A549 (cell line): ENCODE measurements at regions not wholly inside any gene's neighbourhood (a gene's known extent, or its start where the extent isn't known, plus 50 kb on each side); places are given as distances from the start of the nearest gene placed in this dataset.

Experiments
- ATAC-seq, 2 experiments: fragments of 200-7000 bp in 1 of 2; fragments of >200 bp in 1 of 2; cut with Nextera tagmentation in 1 of 2; cut with Tn5 transposase in 1 of 2; 3 replicates each; pipeline versions ENCODE4 v1.8.0 to v1.9.1; 2018 to 2020; ENCODE audit warnings: mild to moderate bottlenecking in 1 of 2, moderate library complexity in 1 of 2
- CTCF ChIA-PET: fragments of 300-600 bp; sonication (Branson Sonifier 250); formaldehyde crosslinking; extraction: SDS; loops from one replicate; lab custom pipeline; 2021; ENCODE audit warnings: antibody characterized with exemption, inconsistent platforms; lab: Yijun Ruan, JAX
- POLR2A ChIA-PET: fragments of 350-600 bp; formaldehyde crosslinking; extraction: SDS; loops from one replicate; lab custom pipeline; 2021; ENCODE audit warnings: antibody characterized with exemption, inconsistent platforms; lab: Yijun Ruan, JAX
- DNase-seq, 2 experiments: peaks; one replicate each; pipeline versions ENCODE4 v3.0.0 to v3.0.0-alpha.2; 2011 to 2016; ENCODE audit warnings: low read depth in 1 of 2, low spot score in 1 of 2
- FAIRE-seq: peaks from 2 replicates; lab custom pipeline; 2011; peaks lifted over from hg19 to GRCh38; lab: Jason Lieb, UNC
- H3K27ac ChIP-seq, 2 experiments: fragments of >200 bp; sonication (Bioruptor Twin); formaldehyde crosslinking; 3 replicates each; pipeline ENCODE4 v1.5.1; 2016 to 2017
- H3K4me1 ChIP-seq: fragments of >200 bp; sonication (Bioruptor Twin); formaldehyde crosslinking; 3 replicates; pipeline ENCODE4 v1.6.1; 2016
- H3K4me2 ChIP-seq: fragments of >200 bp; sonication (Bioruptor Twin); formaldehyde crosslinking; 3 replicates; pipeline ENCODE4 v1.6.1; 2016
- H3K4me3 ChIP-seq: fragments of >200 bp; sonication (Bioruptor Twin); formaldehyde crosslinking; 3 replicates; pipeline ENCODE4 v1.5.1; 2016
- H3K9me3 ChIP-seq: fragments of >200 bp; sonication (Bioruptor Twin); formaldehyde crosslinking; 3 replicates; pipeline ENCODE4 v1.6.1; 2016
- BHLHE40 ChIP-seq: IDR thresholded peaks from 2 replicates; pipeline ENCODE4 v1.6.1; 2012; ENCODE audit warnings: low read depth, low read length, inconsistent platforms
- CBX8 ChIP-seq: fragments of 200-600 bp; sonication (generic); IDR thresholded peaks from 2 replicates; pipeline ENCODE4 v1.6.1; 2016
- ESRRA ChIP-seq: fragments of 150-350 bp; IDR thresholded peaks from 2 replicates; pipeline ENCODE4 v1.6.1; 2014; ENCODE audit warnings: mild to moderate bottlenecking, low read length, borderline replicate concordance
- MYC ChIP-seq: IDR thresholded peaks from 2 replicates; pipeline ENCODE4 v1.6.1; 2012; ENCODE audit warnings: mild to moderate bottlenecking, inconsistent platforms, low read length, improper control_type of control experiment, borderline replicate concordance
- PHF8 ChIP-seq: fragments of 200-600 bp; sonication (generic); IDR thresholded peaks from 2 replicates; pipeline ENCODE4 v1.6.1; 2016; ENCODE audit warnings: low read depth, mild to moderate bottlenecking, antibody characterized with exemption, moderate library complexity, borderline replicate concordance
- RNF2 ChIP-seq: fragments of 200-600 bp; sonication (generic); IDR thresholded peaks from 2 replicates; pipeline ENCODE4 v1.6.1; 2016; ENCODE audit warnings: low read depth, mild to moderate bottlenecking, antibody characterized with exemption, moderate library complexity, borderline replicate concordance
- TP53 ChIP-seq: fragments of 250-450 bp; sonication (Bioruptor Pico); IDR thresholded peaks from 2 replicates; pipeline ENCODE4 v1.5.0; 2021; ENCODE audit warnings: mild to moderate bottlenecking, moderate library complexity
- ZFP36 ChIP-seq: fragments of 450-650 bp; IDR thresholded peaks from 2 replicates; pipeline ENCODE4 v1.6.1; 2014; ENCODE audit warnings: borderline replicate concordance; ENCODE audit not compliant: partially characterized antibody
- ZSCAN20 ChIP-seq: fragments of 250-450 bp; sonication (Bioruptor Pico); IDR thresholded peaks from 2 replicates; pipeline ENCODE4 v1.8.0; 2022; ENCODE audit warnings: mild to moderate bottlenecking, moderate library complexity
- WGBS: methylation state at CpG from one replicate; pipeline ENCODE4 v1.1.6; 2017; ENCODE audit errors: missing lambda C conversion rate; 5-methylcytosine and 5-hydroxymethylcytosine counted together
- TF ChIP-seq, protein P1 (sequence below): fragments of 450-650 bp; IDR thresholded peaks from 2 replicates; pipeline ENCODE4 v1.6.1; 2014; ENCODE audit warnings: antibody characterized with exemption
- TF ChIP-seq, protein P2 (sequence below): IDR thresholded peaks from 2 replicates; pipeline ENCODE4 v1.6.1; 2012
- TF ChIP-seq, protein P3 (sequence below): fragments of 250-450 bp; sonication (Bioruptor Pico); IDR thresholded peaks from 2 replicates; pipeline ENCODE4 v1.5.0; 2021; ENCODE audit warnings: mild to moderate bottlenecking, moderate library complexity, borderline replicate concordance

DNA sequence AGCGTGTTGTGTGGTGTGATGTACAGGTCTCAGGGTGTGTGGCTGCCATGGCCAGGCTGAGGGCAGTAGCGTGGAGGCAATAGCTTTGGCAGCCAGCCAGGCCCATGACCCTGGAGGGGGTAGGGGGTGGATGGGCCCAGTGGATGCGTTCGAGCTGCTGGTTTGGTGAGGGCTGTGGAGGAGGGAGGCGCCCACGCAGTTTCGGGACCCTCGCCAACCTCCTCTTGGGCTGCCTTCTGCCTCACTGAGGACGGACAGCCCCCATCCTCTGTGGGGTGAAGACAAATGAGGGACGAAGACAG is 238.6 kb upstream of the GSE1 start:
- FAIRE-seq: no peak
- Histone ChIP-seq H3K4me1 (peaks cover 17% of the 10 kb centered on the region), H3K9me3 (no peaks in the 10 kb centered on the region), H3K4me3 (no peak overlapping the region), H3K4me2 (no peak overlapping the region), H3K27ac (no peak overlapping the region)
- DNase-seq: no peak
- WGBS: 91% methylated on average over 4 of the region's 10 CpGs
- POLR2A ChIA-PET: no interaction called here
- no peak for ATAC-seq
- CTCF ChIA-PET: interaction anchor here (1.8 kb wide), 1 partner anchor 46 kb away, joined by 5 read pairs; no protein-coding TSS in a partner anchor
- TF ChIP-seq CBX8 (no peak), RNF2 (no peak)
- TF ChIP-seq, protein P1, sequence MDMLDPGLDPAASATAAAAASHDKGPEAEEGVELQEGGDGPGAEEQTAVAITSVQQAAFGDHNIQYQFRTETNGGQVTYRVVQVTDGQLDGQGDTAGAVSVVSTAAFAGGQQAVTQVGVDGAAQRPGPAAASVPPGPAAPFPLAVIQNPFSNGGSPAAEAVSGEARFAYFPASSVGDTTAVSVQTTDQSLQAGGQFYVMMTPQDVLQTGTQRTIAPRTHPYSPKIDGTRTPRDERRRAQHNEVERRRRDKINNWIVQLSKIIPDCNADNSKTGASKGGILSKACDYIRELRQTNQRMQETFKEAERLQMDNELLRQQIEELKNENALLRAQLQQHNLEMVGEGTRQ: no peak

DNA sequence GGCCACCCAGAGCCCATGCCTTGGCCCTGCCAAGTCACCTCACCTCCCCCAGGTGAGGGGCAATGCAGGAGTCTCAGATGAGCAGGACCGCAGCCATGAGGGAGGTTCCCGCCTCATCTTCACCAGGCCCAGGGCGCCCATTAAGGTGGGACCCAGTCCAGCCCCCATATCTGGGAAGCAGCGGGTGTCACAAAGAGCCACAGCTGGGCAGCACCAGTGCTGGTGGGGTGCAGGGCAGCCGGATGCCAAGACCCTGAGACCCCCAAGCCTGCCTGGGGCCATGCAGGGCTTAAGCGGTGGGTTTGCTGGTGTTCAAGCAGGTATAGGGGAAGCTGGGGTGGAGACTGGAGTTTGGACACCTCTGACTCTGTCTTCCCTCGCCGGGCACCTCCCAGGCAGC is 237.8 kb upstream of the GSE1 start:
- H3K27ac ChIP-seq: no peak overlapping the region
- no peak for ATAC-seq
- no peaks in the 10 kb centered on the region for H3K9me3 ChIP-seq
- no peak overlapping the region for H3K4me3 ChIP-seq
- POLR2A ChIA-PET: no interaction called here
- no peak for DNase-seq
- H3K4me2 ChIP-seq: no peak overlapping the region
- no peak for TF ChIP-seq MYC
- TF ChIP-seq, protein P2, sequence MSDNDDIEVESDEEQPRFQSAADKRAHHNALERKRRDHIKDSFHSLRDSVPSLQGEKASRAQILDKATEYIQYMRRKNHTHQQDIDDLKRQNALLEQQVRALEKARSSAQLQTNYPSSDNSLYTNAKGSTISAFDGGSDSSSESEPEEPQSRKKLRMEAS: no peak
- WGBS: 69% methylated on average over 2 of the region's 8 CpGs
- CTCF ChIA-PET: interaction anchor here (1.0 to 1.8 kb wide), 3 partner anchors 11 to 46 kb away, joined by 3 to 5 read pairs (median 3); no protein-coding TSS in a partner anchor
- FAIRE-seq: no peak
- peaks cover 10% of the 10 kb centered on the region for H3K4me1 ChIP-seq

DNA sequence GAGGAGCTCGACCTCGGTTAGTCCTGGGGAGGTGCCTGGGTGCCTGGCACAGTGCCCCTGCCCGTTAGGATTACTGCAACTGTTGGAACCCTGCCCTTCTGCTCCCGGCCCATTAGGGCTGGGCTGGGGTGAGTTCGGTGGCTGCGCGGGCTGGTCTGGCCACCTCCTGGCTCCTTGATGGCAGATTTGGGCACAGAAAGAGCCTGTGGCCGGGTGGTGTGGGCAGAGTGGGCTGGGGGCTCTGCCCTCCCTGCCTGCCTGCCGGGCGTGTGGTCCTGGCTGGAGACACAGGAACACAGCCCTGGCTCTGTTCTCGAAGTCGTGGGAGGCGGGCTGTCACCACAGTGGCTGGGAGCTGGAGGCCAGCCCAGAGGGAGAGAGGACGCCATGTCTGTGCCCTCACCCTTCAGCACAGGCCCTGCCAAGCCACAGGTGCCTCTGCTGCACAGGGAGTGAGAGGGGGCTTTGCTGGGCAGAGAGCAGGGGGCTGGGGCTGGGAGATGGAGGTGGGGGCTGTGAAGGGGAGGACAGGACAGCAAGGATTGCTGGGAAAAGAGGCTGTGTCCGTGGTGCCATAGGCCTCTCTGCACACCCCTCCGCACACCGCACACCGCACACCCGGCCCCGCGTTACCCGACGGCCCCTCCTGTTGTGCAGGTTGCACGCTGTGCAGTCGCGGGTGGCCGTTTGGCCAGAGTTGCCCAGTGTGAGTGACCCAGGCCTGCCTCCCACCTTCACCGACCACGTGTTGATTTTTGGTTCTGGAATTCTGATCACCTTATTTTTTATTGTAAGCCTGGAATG is 236.6 kb upstream of the GSE1 start:
- FAIRE-seq (no peak), DNase-seq (no peak), ATAC-seq (no peak)
- H3K4me2 ChIP-seq: no peak overlapping the region
- no peak overlapping the region for H3K4me3 ChIP-seq
- no peak overlapping the region for H3K27ac ChIP-seq
- POLR2A ChIA-PET: no interaction called here
- WGBS: 84% methylated on average over 28 of the region's 29 CpGs
- no peaks in the 10 kb centered on the region for H3K9me3 ChIP-seq
- no peak for TF ChIP-seq ZSCAN20
- no peak for TF ChIP-seq ESRRA
- TF ChIP-seq, protein P3, sequence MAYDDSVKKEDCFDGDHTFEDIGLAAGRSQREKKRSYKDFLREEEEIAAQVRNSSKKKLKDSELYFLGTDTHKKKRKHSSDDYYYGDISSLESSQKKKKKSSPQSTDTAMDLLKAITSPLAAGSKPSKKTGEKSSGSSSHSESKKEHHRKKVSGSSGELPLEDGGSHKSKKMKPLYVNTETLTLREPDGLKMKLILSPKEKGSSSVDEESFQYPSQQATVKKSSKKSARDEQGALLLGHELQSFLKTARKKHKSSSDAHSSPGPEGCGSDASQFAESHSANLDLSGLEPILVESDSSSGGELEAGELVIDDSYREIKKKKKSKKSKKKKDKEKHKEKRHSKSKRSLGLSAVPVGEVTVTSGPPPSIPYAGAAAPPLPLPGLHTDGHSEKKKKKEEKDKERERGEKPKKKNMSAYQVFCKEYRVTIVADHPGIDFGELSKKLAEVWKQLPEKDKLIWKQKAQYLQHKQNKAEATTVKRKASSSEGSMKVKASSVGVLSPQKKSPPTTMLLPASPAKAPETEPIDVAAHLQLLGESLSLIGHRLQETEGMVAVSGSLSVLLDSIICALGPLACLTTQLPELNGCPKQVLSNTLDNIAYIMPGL (CRISPR knock-in tag): no peak
- TF ChIP-seq TP53 (CRISPR knock-in tag): no peak
- TF ChIP-seq BHLHE40: no peak
- peaks cover 10% of the 10 kb centered on the region for H3K4me1 ChIP-seq
- CTCF ChIA-PET: interaction anchor here (1.1 to 1.4 kb wide), 2 partner anchors 9 to 16 kb away, joined by 3 read pairs; no protein-coding TSS in a partner anchor

DNA sequence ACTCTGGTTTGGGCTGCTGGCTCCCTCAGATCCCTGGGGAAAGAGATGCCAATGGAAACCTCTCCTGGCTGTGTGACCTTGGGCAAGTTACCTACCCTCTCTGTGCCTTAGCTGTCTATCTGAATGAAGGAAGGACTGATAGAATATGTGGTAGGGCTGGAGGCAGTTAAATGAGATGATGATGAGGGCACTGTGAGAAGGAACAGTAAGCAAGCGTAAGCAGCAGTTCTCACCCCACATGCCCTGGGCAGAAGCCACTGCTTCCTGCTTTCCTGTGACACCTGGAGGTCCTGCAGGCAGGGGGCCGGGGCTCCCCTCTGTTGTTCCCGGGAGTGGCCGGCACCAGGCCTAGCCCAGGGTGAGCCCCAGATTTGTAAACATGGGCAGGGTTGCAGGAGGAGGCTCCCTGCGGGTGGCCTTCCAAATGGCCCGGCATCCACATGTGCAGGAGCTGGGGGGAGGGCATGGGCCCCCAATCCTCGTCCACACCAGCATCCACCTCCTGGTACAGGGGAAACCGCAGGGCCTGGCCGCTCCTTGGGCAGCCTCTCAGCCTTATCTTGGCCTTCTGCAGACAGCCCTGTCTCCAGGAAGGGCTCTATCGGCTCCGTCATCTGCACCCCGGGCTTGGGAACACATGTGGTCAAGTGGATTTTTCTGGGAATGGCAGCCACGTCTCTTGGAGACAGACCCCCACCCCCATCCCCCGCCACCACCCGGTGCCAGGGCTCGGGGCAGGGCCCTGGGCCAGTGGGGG is 235.6 kb upstream of the GSE1 start:
- TF ChIP-seq PHF8: no peak
- peak; percentile 77 for TF ChIP-seq ZFP36
- ChIA-PET CTCF (interaction anchor here (4.7 to 5.8 kb wide), 2 partner anchors 8 to 15 kb away, joined by 35 to 39 read pairs; no protein-coding TSS in a partner anchor), POLR2A (no interaction called here)
- Histone ChIP-seq H3K4me2 (no peak overlapping the region), H3K4me3 (no peak overlapping the region), H3K4me1 (peaks cover 6% of the 10 kb centered on the region), H3K27ac (peak overlapping the region in 1 of 2 experiments; percentile 26; a peak in 1 of 6 replicates), H3K9me3 (no peaks in the 10 kb centered on the region)
- ATAC-seq (no peak), FAIRE-seq (no peak), DNase-seq (no peak)
- 47% methylated on average over 8 of the region's 16 CpGs for WGBS
